PFSK-1 (cell line): ENCODE measurements at regions not wholly inside any gene's neighbourhood (a gene's known extent, or its start where the extent isn't known, plus 50 kb on each side); places are given as distances from the start of the nearest gene placed in this dataset.

Experiments used
- FOXP2 ChIP-seq: optimal IDR thresholded peaks from 2 replicates; pipeline ENCODE3; 2011; ENCODE audit warnings: borderline replicate concordance, control low read depth, inconsistent platforms; ENCODE audit not compliant: insufficient read depth; ENCODE audit errors: extremely low read length, extremely low read depth
- POLR2AphosphoS5 ChIP-seq: IDR thresholded peaks from 2 replicates; pipeline ENCODE4 v1.6.1; 2012; ENCODE audit warnings: low read depth, mild to moderate bottlenecking, control low read depth, low read length, moderate library complexity
- SIN3A ChIP-seq: IDR thresholded peaks from 2 replicates; pipeline ENCODE4 v1.6.1; 2012; ENCODE audit warnings: mild to moderate bottlenecking, low read length, moderate library complexity, borderline replicate concordance; ENCODE audit not compliant: insufficient read depth
- TAF1 ChIP-seq: IDR thresholded peaks from 2 replicates; pipeline ENCODE4 v1.6.1; 2012; ENCODE audit warnings: low read length, control low read depth, borderline replicate concordance; ENCODE audit not compliant: insufficient read depth
- TF ChIP-seq, protein P1 (sequence below), 2 experiments: IDR thresholded peaks; 2 replicates each; pipeline versions ENCODE4 v1.6.1 to v1.8.0; 2011 to 2012; ENCODE audit warnings: low read depth in 2 of 2, low read length in 2 of 2, control low read depth in 1 of 2, inconsistent platforms in 1 of 2, mild to moderate bottlenecking in 1 of 2, moderate library complexity in 1 of 2; ENCODE audit not compliant: insufficient read depth in 1 of 2

DNA sequence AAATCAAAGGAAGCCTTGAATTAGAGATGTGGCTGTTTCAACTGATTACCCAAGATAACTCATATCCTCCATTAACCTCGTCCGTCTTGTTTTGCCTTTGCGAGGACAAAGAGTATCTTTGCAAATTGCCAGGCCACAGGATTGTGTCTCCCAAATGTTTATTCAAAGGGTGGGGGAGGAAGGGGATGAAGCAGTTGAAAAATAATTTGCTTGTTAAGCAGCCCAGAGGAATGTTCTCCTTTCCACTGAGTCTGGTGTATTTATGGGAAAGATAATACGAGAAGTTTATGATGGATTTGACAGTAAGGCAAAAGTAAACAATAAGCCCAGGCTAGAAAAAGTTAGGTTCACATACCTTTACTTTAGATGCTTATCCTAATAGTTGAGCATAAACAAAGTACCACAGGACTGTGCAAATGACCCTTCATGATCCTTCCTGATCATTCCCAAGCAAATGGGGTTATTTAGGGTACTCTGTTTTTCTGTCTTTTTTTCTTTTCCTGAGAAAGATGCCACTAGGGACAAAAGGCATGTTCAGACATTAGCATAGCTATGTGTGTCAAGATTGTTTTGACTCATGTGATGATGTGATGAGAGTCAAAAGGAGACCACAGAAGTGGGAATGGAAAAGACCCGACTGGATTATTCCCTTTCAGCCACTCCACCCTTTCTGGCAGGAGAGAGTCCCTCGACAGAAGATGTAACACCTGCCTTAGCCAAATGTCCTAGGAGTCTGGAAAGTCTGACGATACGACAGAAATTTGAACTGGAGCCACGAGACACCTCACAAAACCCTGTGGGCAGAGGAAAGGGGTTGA lies 243.0 kb upstream of the GLI3 start:
- TF ChIP-seq, protein P1, sequence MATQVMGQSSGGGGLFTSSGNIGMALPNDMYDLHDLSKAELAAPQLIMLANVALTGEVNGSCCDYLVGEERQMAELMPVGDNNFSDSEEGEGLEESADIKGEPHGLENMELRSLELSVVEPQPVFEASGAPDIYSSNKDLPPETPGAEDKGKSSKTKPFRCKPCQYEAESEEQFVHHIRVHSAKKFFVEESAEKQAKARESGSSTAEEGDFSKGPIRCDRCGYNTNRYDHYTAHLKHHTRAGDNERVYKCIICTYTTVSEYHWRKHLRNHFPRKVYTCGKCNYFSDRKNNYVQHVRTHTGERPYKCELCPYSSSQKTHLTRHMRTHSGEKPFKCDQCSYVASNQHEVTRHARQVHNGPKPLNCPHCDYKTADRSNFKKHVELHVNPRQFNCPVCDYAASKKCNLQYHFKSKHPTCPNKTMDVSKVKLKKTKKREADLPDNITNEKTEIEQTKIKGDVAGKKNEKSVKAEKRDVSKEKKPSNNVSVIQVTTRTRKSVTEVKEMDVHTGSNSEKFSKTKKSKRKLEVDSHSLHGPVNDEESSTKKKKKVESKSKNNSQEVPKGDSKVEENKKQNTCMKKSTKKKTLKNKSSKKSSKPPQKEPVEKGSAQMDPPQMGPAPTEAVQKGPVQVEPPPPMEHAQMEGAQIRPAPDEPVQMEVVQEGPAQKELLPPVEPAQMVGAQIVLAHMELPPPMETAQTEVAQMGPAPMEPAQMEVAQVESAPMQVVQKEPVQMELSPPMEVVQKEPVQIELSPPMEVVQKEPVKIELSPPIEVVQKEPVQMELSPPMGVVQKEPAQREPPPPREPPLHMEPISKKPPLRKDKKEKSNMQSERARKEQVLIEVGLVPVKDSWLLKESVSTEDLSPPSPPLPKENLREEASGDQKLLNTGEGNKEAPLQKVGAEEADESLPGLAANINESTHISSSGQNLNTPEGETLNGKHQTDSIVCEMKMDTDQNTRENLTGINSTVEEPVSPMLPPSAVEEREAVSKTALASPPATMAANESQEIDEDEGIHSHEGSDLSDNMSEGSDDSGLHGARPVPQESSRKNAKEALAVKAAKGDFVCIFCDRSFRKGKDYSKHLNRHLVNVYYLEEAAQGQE (IDR thresholded peaks at IDR 0.05; ENCODE audit: insufficient read depth in 1 of 2, low read depth in 2 of 2, low read length in 2 of 2) = peak in 1 of 2 experiments; percentile 42; a peak in 1 of 4 replicates
- TF ChIP-seq SIN3A = no peak
- no peak for TF ChIP-seq POLR2AphosphoS5
- no peak for TF ChIP-seq FOXP2

DNA sequence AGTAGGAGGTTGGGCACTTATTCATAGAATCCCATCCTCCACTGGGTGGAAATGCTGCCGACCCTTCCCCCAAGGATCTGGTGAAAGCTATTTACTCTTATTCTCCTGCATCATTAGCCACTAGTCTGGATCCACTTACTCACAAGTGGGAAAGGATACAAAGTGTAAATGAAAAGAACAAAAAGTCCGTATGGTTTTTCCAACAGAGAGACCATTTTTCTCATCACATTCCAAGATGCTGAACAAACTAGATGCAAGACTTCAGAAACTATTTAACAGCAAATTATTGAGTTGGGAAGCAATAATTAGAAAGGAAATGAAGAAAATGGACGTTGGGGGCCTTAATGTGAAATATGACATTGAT lies 242.4 kb upstream of the GLI3 start:
- TF ChIP-seq SIN3A = no peak
- TF ChIP-seq TAF1 = no peak
- no peak for TF ChIP-seq POLR2AphosphoS5
- TF ChIP-seq FOXP2 = no peak
- TF ChIP-seq, protein P1 (IDR thresholded peaks at IDR 0.05; ENCODE audit: insufficient read depth in 1 of 2, low read depth in 2 of 2, low read length in 2 of 2) = no peak

- TF ChIP-seq, protein P1 (IDR thresholded peaks at IDR 0.05; ENCODE audit: insufficient read depth in 1 of 2, low read depth in 2 of 2, low read length in 2 of 2) = no peak
- TF ChIP-seq FOXP2 = no peak
- no peak for TF ChIP-seq SIN3A
- no peak for TF ChIP-seq POLR2AphosphoS5
- TF ChIP-seq TAF1 = no peak
These were observed 241.7 kb upstream of the GLI3 start for GRCh38 chr7:42478717-42479116.

GRCh38 chr7:42476255-42476654 lies 239.2 kb upstream of the GLI3 start:
- TF ChIP-seq SIN3A = no peak
- TF ChIP-seq, protein P1 (IDR thresholded peaks at IDR 0.05; ENCODE audit: insufficient read depth in 1 of 2, low read depth in 2 of 2, low read length in 2 of 2) = no peak
- TF ChIP-seq POLR2AphosphoS5 = no peak
- TF ChIP-seq TAF1 = no peak
- no peak for TF ChIP-seq FOXP2
